ENCODE measurements at regions not wholly inside any gene's neighbourhood (a gene's known extent, or its start where the extent isn't known, plus 50 kb on each side); places are given as distances from the start of the nearest gene placed in this dataset.

DNA sequence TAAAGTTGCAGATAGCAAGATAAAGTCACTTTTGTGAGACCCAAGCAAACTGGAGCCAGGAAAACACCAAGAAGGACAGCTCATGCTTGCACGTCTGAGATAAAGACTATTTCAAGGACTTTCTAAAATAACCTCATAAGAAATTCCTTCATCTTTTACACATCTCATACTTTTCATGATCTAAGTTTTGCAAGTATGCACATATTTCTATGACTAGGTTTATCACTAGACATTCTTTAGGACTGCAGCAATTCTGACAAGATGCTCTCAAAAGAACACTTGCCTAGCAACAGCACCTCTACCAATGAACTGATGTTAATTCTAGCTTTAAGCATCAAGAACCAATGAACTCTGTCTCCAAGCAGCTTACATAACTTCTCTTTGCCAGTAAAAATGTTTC is 457.6 kb downstream of the SEMA3D start:
- TF ChIP-seq EZH2 (IDR thresholded peaks at IDR 0.05; ENCODE audit: insufficient read depth, poor library complexity, severe bottlenecking) (no peak), EZH2phosphoT487 (IDR thresholded peaks at IDR 0.05; ENCODE audit: insufficient read depth, low read depth) (no peak)

Data from GM23248 (cell line).